ENCODE measurements at regions not wholly inside any gene's neighbourhood (a gene's known extent, or its start where the extent isn't known, plus 50 kb on each side); places are given as distances from the start of the nearest gene placed in this dataset.

GRCh38 chr15:99445272-99445850 lies 120.4 kb upstream of the MEF2A start:
- no peak overlapping the region for H3K4me3 ChIP-seq (ENCODE audit: low read depth, low read length, poor library complexity, severe bottlenecking)
- H4K20me1 ChIP-seq (ENCODE audit: insufficient read depth, low read length) = no peaks in the 10 kb centered on the region
- no peak overlapping the region for H3K27ac ChIP-seq (ENCODE audit: low read depth, low read length, poor library complexity, severe bottlenecking)
- H3K36me3 ChIP-seq (ENCODE audit: insufficient read depth, low read length) = no peaks in the 10 kb centered on the region
- no peaks in the 10 kb centered on the region for H3K27me3 ChIP-seq (ENCODE audit: insufficient read depth, low read length)
- no peak overlapping the region for H3K4me2 ChIP-seq (ENCODE audit: low read length)
- H3F3A ChIP-seq (ENCODE audit: insufficient read depth, low read length) = no peaks in the 10 kb centered on the region
- H3K9ac ChIP-seq (ENCODE audit: low read length) = no peak overlapping the region
- no peak for TF ChIP-seq EZH2 (IDR thresholded peaks at IDR 0.05; ENCODE audit: borderline replicate concordance, low read length)
- TF ChIP-seq, protein P1, sequence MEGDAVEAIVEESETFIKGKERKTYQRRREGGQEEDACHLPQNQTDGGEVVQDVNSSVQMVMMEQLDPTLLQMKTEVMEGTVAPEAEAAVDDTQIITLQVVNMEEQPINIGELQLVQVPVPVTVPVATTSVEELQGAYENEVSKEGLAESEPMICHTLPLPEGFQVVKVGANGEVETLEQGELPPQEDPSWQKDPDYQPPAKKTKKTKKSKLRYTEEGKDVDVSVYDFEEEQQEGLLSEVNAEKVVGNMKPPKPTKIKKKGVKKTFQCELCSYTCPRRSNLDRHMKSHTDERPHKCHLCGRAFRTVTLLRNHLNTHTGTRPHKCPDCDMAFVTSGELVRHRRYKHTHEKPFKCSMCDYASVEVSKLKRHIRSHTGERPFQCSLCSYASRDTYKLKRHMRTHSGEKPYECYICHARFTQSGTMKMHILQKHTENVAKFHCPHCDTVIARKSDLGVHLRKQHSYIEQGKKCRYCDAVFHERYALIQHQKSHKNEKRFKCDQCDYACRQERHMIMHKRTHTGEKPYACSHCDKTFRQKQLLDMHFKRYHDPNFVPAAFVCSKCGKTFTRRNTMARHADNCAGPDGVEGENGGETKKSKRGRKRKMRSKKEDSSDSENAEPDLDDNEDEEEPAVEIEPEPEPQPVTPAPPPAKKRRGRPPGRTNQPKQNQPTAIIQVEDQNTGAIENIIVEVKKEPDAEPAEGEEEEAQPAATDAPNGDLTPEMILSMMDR (IDR thresholded peaks at IDR 0.05; ENCODE audit: low read length) = no peak
- no peaks in the 10 kb centered on the region for H3K9me2 ChIP-seq (ENCODE audit: low read depth, low read length)
- H3K9me3 ChIP-seq (ENCODE audit: low read length) = no peaks in the 10 kb centered on the region
- H2AFZ ChIP-seq (ENCODE audit: low read length) = no peak overlapping the region
- no peaks in the 10 kb centered on the region for H3K79me2 ChIP-seq (ENCODE audit: insufficient read depth, low read length)
- H3K4me1 ChIP-seq (ENCODE audit: insufficient read depth, low read length, severe bottlenecking) = peaks cover 22% of the 10 kb centered on the region

DNA sequence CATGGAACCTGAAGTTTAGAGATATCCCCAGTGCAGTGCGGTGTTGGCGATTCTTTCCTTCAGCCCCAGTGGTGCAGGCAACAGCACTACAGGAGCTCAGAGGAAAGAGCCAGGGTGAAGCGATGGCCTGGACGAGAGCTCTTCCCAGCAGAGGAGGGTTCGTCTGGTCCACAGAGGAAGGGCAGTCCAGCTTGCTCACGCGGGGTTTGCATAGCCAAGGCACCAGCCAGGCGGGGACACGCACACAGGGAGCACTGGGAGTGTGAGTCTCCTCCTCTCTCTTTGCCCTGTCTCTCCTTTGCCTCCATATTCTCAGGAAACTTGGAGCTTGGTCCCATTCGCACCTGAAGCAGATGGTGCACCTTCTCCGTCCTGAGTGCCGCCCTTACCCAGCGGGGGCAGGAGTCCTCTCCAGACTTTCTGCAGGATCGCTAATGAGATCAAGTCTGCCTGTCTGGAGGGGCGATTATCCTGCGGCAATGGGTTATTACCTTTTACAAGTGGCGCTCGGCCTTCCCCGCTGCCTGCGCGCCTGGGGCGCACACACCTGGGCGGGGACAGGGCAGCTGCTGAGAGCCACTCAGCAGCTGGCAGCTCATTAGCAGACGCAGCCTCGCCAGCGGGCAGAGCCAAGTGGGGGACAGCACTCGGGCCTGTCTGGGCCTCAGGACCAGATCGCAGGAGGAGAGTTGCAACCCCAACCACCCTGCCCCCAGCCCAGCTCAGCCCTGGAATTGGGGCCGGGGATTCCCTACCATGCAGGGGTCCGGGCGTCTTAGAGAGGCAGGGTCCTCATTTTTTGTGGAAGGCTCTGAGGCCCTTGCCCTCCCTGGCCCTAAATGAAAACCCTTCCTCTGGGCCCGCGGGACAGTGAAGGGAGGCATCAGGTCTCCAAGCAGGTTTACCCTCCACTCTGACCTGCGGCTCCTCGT lies 119.0 kb upstream of the MEF2A start:
- no peak for TF ChIP-seq EZH2 (IDR thresholded peaks at IDR 0.05; ENCODE audit: borderline replicate concordance, low read length)
- TF ChIP-seq, protein P1 (IDR thresholded peaks at IDR 0.05; ENCODE audit: low read length) = no peak
- Histone ChIP-seq H3F3A (ENCODE audit: insufficient read depth, low read length) (no peaks in the 10 kb centered on the region), H4K20me1 (ENCODE audit: insufficient read depth, low read length) (no peaks in the 10 kb centered on the region), H2AFZ (ENCODE audit: low read length) (no peak overlapping the region), H3K9me3 (ENCODE audit: low read length) (no peaks in the 10 kb centered on the region), H3K79me2 (ENCODE audit: insufficient read depth, low read length) (no peaks in the 10 kb centered on the region), H3K9me2 (ENCODE audit: low read depth, low read length) (no peaks in the 10 kb centered on the region), H3K4me2 (ENCODE audit: low read length) (peak overlapping the region; percentile 50), H3K27ac (ENCODE audit: low read depth, low read length, poor library complexity, severe bottlenecking) (no peak overlapping the region), H3K4me1 (ENCODE audit: insufficient read depth, low read length, severe bottlenecking) (peaks cover 30% of the 10 kb centered on the region), H3K4me3 (ENCODE audit: low read depth, low read length, poor library complexity, severe bottlenecking) (peak overlapping the region; percentile 30), H3K36me3 (ENCODE audit: insufficient read depth, low read length) (no peaks in the 10 kb centered on the region), H3K27me3 (ENCODE audit: insufficient read depth, low read length) (no peaks in the 10 kb centered on the region), H3K9ac (ENCODE audit: low read length) (no peak overlapping the region)

GRCh38 chr15:99447497-99448371 lies 118.0 kb upstream of the MEF2A start:
- Histone ChIP-seq H2AFZ (ENCODE audit: low read length) (no peak overlapping the region), H3K27me3 (ENCODE audit: insufficient read depth, low read length) (no peaks in the 10 kb centered on the region), H3K79me2 (ENCODE audit: insufficient read depth, low read length) (no peaks in the 10 kb centered on the region), H3K36me3 (ENCODE audit: insufficient read depth, low read length) (no peaks in the 10 kb centered on the region), H3K9ac (ENCODE audit: low read length) (no peak overlapping the region; the same call in 1 of the 2 replicates), H3K9me3 (ENCODE audit: low read length) (no peaks in the 10 kb centered on the region), H3K27ac (ENCODE audit: low read depth, low read length, poor library complexity, severe bottlenecking) (no peak overlapping the region), H4K20me1 (ENCODE audit: insufficient read depth, low read length) (no peaks in the 10 kb centered on the region), H3K9me2 (ENCODE audit: low read depth, low read length) (no peaks in the 10 kb centered on the region), H3K4me2 (ENCODE audit: low read length) (peak overlapping the region; percentile 50), H3F3A (ENCODE audit: insufficient read depth, low read length) (no peaks in the 10 kb centered on the region), H3K4me3 (ENCODE audit: low read depth, low read length, poor library complexity, severe bottlenecking) (peak overlapping the region; percentile 30), H3K4me1 (ENCODE audit: insufficient read depth, low read length, severe bottlenecking) (peaks cover 27% of the 10 kb centered on the region)
- TF ChIP-seq EZH2 (IDR thresholded peaks at IDR 0.05; ENCODE audit: borderline replicate concordance, low read length) = no peak
- TF ChIP-seq, protein P1 (IDR thresholded peaks at IDR 0.05; ENCODE audit: low read length) = no peak
